ENCODE measurements at regions not wholly inside any gene's neighbourhood (a gene's known extent, or its start where the extent isn't known, plus 50 kb on each side); places are given as distances from the start of the nearest gene placed in this dataset.

DNA sequence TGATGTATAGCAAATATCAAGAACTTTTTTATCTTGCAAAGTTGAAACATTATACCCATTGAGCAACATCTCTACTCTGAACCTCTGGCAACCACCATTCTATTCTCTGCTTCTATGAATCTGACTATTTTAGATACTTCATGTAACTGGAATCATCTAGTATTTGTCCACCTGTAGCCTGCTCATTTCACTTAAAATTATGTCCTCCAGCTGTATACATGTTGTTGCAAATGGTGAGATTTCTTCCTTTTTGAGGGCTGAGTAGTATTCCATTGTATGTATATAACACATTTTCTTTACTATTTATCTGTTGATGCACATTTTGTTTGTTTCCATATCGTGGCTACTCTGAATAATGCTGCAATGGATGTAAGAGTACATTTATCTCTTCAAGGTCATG is 476.3 kb upstream of the LRRC4C start:
- TF ChIP-seq POLR2AphosphoS5 (IDR thresholded peaks at IDR 0.05), result no peak
- TF ChIP-seq EP300 (IDR thresholded peaks at IDR 0.05), result no peak
- TF ChIP-seq, protein P1, sequence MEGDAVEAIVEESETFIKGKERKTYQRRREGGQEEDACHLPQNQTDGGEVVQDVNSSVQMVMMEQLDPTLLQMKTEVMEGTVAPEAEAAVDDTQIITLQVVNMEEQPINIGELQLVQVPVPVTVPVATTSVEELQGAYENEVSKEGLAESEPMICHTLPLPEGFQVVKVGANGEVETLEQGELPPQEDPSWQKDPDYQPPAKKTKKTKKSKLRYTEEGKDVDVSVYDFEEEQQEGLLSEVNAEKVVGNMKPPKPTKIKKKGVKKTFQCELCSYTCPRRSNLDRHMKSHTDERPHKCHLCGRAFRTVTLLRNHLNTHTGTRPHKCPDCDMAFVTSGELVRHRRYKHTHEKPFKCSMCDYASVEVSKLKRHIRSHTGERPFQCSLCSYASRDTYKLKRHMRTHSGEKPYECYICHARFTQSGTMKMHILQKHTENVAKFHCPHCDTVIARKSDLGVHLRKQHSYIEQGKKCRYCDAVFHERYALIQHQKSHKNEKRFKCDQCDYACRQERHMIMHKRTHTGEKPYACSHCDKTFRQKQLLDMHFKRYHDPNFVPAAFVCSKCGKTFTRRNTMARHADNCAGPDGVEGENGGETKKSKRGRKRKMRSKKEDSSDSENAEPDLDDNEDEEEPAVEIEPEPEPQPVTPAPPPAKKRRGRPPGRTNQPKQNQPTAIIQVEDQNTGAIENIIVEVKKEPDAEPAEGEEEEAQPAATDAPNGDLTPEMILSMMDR (IDR thresholded peaks at IDR 0.05), result no peak

Measured in esophagus muscularis mucosa (tissue), 4 donors.